Peyer's patch (tissue), 4 donors: ENCODE measurements at regions not wholly inside any gene's neighbourhood (a gene's known extent, or its start where the extent isn't known, plus 50 kb on each side); places are given as distances from the start of the nearest gene placed in this dataset.

Experiments used
- POLR2A ChIP-seq, 2 donors: fragments of 450-650 bp; IDR thresholded peaks; one replicate each; pipeline ENCODE4 v1.5.1; 2017; ENCODE audit warnings: antibody characterized with exemption in 2 of 2, mild to moderate bottlenecking in 2 of 2, moderate library complexity in 2 of 2
- TF ChIP-seq, protein P1 (sequence below), 6 experiments: fragments of 450-650 bp in 4 of 6; fragments of 200-600 bp in 2 of 6; sonication (generic) in 1 of 6; IDR thresholded peaks; one replicate each; pipeline ENCODE4 v1.5.1; 2017 to 2019; ENCODE audit warnings: antibody characterized with exemption in 6 of 6, mild to moderate bottlenecking in 3 of 6, moderate library complexity in 1 of 6

DNA sequence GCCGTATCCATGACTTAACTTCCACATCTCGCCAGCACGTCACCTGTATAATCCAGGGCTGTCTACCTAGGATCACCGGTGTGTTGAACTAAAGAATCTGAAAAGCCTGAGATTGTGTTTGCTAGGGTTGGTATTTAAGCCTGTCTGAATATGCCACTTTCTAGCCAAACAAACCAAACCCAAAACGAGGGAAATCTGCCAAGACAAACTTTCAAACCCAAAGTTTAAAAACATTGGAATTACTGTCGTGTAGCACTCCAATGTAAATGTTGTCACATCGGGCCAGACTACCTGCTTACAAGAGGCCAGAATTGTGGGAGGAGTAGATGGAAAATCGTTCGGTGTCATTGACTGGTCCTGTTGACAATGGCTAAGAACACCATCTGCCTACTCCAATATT is 747.8 kb downstream of the EFNB2 start:
- TF ChIP-seq, protein P1, sequence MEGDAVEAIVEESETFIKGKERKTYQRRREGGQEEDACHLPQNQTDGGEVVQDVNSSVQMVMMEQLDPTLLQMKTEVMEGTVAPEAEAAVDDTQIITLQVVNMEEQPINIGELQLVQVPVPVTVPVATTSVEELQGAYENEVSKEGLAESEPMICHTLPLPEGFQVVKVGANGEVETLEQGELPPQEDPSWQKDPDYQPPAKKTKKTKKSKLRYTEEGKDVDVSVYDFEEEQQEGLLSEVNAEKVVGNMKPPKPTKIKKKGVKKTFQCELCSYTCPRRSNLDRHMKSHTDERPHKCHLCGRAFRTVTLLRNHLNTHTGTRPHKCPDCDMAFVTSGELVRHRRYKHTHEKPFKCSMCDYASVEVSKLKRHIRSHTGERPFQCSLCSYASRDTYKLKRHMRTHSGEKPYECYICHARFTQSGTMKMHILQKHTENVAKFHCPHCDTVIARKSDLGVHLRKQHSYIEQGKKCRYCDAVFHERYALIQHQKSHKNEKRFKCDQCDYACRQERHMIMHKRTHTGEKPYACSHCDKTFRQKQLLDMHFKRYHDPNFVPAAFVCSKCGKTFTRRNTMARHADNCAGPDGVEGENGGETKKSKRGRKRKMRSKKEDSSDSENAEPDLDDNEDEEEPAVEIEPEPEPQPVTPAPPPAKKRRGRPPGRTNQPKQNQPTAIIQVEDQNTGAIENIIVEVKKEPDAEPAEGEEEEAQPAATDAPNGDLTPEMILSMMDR (IDR thresholded peaks at IDR 0.05), result no peak
- no peak for TF ChIP-seq POLR2A (IDR thresholded peaks at IDR 0.05)
